ENCODE measurements at regions not wholly inside any gene's neighbourhood (a gene's known extent, or its start where the extent isn't known, plus 50 kb on each side); places are given as distances from the start of the nearest gene placed in this dataset.

- Histone ChIP-seq H3K4me2 (ENCODE audit: low read length) (no peak overlapping the region), H3K9me3 (ENCODE audit: control insufficient read depth, low read length) (no peaks in the 10 kb centered on the region), H3K4me1 (no peaks in the 10 kb centered on the region), H3K4me3 (ENCODE audit: low read depth, low read length) (no peak overlapping the region), H3K36me3 (ENCODE audit: control insufficient read depth, insufficient read depth, low read length) (no peaks in the 10 kb centered on the region), H2AFZ (peak overlapping the region; percentile 22), H3K27me3 (ENCODE audit: control insufficient read depth, insufficient read depth, low read length) (no peaks in the 10 kb centered on the region), H3K27ac (no peak overlapping the region), H3K79me2 (no peaks in the 10 kb centered on the region), H3K9ac (no peak overlapping the region)
- TF ChIP-seq CTCF (IDR thresholded peaks at IDR 0.05), result no peak
These were observed 84.8 kb upstream of the PHF14 start for GRCh38 chr7:10888861-10889260.

DNA sequence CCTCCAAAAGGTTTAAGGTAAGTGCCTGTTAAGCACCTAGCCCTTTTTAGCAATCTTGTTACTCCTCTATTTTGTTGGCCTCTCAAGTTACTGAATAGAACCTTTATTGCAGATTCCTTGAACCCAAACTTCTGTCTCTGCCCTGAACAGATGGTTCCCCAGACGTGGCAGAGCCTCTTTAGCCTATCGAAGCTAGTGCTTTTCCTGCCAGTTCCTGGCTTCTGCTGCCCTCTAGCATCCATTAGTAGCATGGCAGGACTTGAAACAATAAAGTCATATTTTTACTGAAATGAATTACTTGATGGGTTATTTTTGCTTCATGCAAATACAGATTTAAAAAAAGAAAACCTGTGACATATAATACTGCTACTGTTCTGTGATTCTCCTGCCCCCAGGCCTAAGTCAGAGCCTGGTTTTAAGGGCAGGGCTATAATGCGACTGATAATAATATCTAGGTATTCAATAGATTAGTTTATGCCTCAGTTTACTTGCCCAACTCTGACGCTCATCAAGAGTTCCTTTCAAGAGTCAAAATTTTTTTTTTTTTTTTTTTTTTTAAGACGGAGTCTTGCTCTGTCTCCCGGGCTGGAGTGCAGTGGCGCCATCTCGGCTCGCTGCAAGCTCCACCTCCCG lies 84.3 kb upstream of the PHF14 start:
- Histone ChIP-seq H3K27ac (no peak overlapping the region), H3K4me1 (no peaks in the 10 kb centered on the region), H3K79me2 (no peaks in the 10 kb centered on the region), H2AFZ (peak overlapping the region; percentile 22), H3K4me3 (ENCODE audit: low read depth, low read length) (no peak overlapping the region), H3K9ac (no peak overlapping the region), H3K27me3 (ENCODE audit: control insufficient read depth, insufficient read depth, low read length) (no peaks in the 10 kb centered on the region), H3K4me2 (ENCODE audit: low read length) (no peak overlapping the region), H3K36me3 (ENCODE audit: control insufficient read depth, insufficient read depth, low read length) (no peaks in the 10 kb centered on the region), H3K9me3 (ENCODE audit: control insufficient read depth, low read length) (no peaks in the 10 kb centered on the region)
- TF ChIP-seq CTCF (IDR thresholded peaks at IDR 0.05), result peak; percentile 34

GRCh38 chr7:10908600-10908999 lies 65.1 kb upstream of the PHF14 start:
- H3K4me2 ChIP-seq (ENCODE audit: low read length), result no peak overlapping the region
- TF ChIP-seq CTCF (IDR thresholded peaks at IDR 0.05), result no peak
- no peak overlapping the region for H3K4me3 ChIP-seq (ENCODE audit: low read depth, low read length)
- no peak overlapping the region for H3K27ac ChIP-seq
- H3K4me1 ChIP-seq, result no peaks in the 10 kb centered on the region
- no peaks in the 10 kb centered on the region for H3K9me3 ChIP-seq (ENCODE audit: control insufficient read depth, low read length)
- H3K79me2 ChIP-seq, result no peaks in the 10 kb centered on the region
- H2AFZ ChIP-seq, result no peak overlapping the region
- no peaks in the 10 kb centered on the region for H3K27me3 ChIP-seq (ENCODE audit: control insufficient read depth, insufficient read depth, low read length)
- H3K9ac ChIP-seq, result no peak overlapping the region
- H3K36me3 ChIP-seq (ENCODE audit: control insufficient read depth, insufficient read depth, low read length), result peaks cover 2% of the 10 kb centered on the region

DNA sequence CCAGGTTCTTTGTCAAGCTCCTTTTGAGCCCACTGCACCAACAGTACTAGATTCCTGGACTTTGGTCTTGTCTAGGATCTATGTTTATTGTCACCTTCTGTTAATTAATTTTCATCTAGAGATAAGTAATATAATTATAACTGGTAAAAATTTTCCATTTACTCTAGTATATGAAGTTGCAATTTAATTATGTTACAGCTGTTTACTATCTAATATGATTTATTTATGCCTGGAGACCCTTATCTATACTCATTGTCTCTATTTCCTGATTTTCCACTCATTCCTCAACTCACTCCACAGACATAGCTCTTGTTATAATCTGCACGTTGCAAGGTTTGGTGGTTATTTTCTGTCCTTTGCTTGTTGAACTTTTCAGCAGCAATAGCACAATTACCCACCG lies 63.2 kb upstream of the PHF14 start:
- no peak overlapping the region for H3K27ac ChIP-seq
- no peaks in the 10 kb centered on the region for H3K4me1 ChIP-seq
- H3K36me3 ChIP-seq (ENCODE audit: control insufficient read depth, insufficient read depth, low read length), result peaks cover 2% of the 10 kb centered on the region
- H3K4me3 ChIP-seq (ENCODE audit: low read depth, low read length), result no peak overlapping the region
- no peaks in the 10 kb centered on the region for H3K79me2 ChIP-seq
- no peak overlapping the region for H2AFZ ChIP-seq
- TF ChIP-seq CTCF (IDR thresholded peaks at IDR 0.05), result no peak
- H3K9me3 ChIP-seq (ENCODE audit: control insufficient read depth, low read length), result no peaks in the 10 kb centered on the region
- H3K4me2 ChIP-seq (ENCODE audit: low read length), result no peak overlapping the region
- H3K27me3 ChIP-seq (ENCODE audit: control insufficient read depth, insufficient read depth, low read length), result no peaks in the 10 kb centered on the region
- no peak overlapping the region for H3K9ac ChIP-seq

GRCh38 chr7:10912077-10912476 lies 61.6 kb upstream of the PHF14 start:
- H3K4me1 ChIP-seq, result no peaks in the 10 kb centered on the region
- H3K36me3 ChIP-seq (ENCODE audit: control insufficient read depth, insufficient read depth, low read length), result peaks cover 2% of the 10 kb centered on the region
- no peak overlapping the region for H3K27ac ChIP-seq
- H2AFZ ChIP-seq, result no peak overlapping the region
- no peak overlapping the region for H3K4me2 ChIP-seq (ENCODE audit: low read length)
- H3K9me3 ChIP-seq (ENCODE audit: control insufficient read depth, low read length), result no peaks in the 10 kb centered on the region
- no peak overlapping the region for H3K4me3 ChIP-seq (ENCODE audit: low read depth, low read length)
- H3K9ac ChIP-seq, result no peak overlapping the region
- no peak for TF ChIP-seq CTCF (IDR thresholded peaks at IDR 0.05)
- no peaks in the 10 kb centered on the region for H3K27me3 ChIP-seq (ENCODE audit: control insufficient read depth, insufficient read depth, low read length)
- no peaks in the 10 kb centered on the region for H3K79me2 ChIP-seq

All from parathyroid adenoma (tissue), 2 donors.